ENCODE measurements at regions not wholly inside any gene's neighbourhood (a gene's known extent, or its start where the extent isn't known, plus 50 kb on each side); places are given as distances from the start of the nearest gene placed in this dataset.

- Histone ChIP-seq H3K27ac (peak overlapping the region in 3 of 8 donors; percentile 36 to 40 (median 37)), H3K27me3 (replicated peaks in 1 of 7) (no peaks in the 10 kb centered on the region), H3K36me3 (no peaks in the 10 kb centered on the region), H3K9me3 (no peaks in the 10 kb centered on the region), H3K4me1 (peaks cover 0 to 9% (median 6%) of the 10 kb centered on the region in 6 donors), H3K4me3 (no peak overlapping the region)
- intact Hi-C loops (cut with DNase I; ENCODE audit: low total_unique reads), result no loop called here
- TF ChIP-seq CTCF (IDR thresholded peaks at IDR 0.05 in 8 of 11, conservative IDR thresholded peaks at IDR 0.05 in 3 of 11), result no peak
- TF ChIP-seq POLR2A (IDR thresholded peaks at IDR 0.05), result no peak
- TF ChIP-seq POLR2AphosphoS5 (IDR thresholded peaks at IDR 0.05), result no peak
- no peak for DNase-seq
Observed at GRCh38 chr1:185495007-185495406, 178.0 kb upstream of the IVNS1ABP start.

GRCh38 chr1:185492089-185492825, 175.2 kb upstream of the IVNS1ABP start:
- intact Hi-C loops (cut with DNase I; ENCODE audit: low total_unique reads), result no loop called here
- Histone ChIP-seq H3K4me3 (no peak overlapping the region), H3K27ac (no peak overlapping the region), H3K9me3 (no peaks in the 10 kb centered on the region), H3K27me3 (replicated peaks in 1 of 7) (no peaks in the 10 kb centered on the region), H3K36me3 (no peaks in the 10 kb centered on the region), H3K4me1 (peaks cover 0 to 27% (median 18%) of the 10 kb centered on the region in 6 donors)
- DNase-seq, result no peak
- TF ChIP-seq CTCF (IDR thresholded peaks at IDR 0.05 in 8 of 11, conservative IDR thresholded peaks at IDR 0.05 in 3 of 11) (no peak), POLR2A (IDR thresholded peaks at IDR 0.05) (no peak), POLR2AphosphoS5 (IDR thresholded peaks at IDR 0.05) (no peak)

GRCh38 chr1:185491604-185492003, 174.6 kb upstream of the IVNS1ABP start:
- no peak overlapping the region for H3K4me3 ChIP-seq
- no peak for DNase-seq
- TF ChIP-seq POLR2AphosphoS5 (IDR thresholded peaks at IDR 0.05) (no peak), POLR2A (IDR thresholded peaks at IDR 0.05) (no peak), CTCF (IDR thresholded peaks at IDR 0.05 in 8 of 11, conservative IDR thresholded peaks at IDR 0.05 in 3 of 11) (no peak)
- no peaks in the 10 kb centered on the region for H3K9me3 ChIP-seq
- peaks cover 0 to 33% (median 18%) of the 10 kb centered on the region in 6 donors for H3K4me1 ChIP-seq
- no peaks in the 10 kb centered on the region for H3K27me3 ChIP-seq (replicated peaks in 1 of 7)
- WGBS, 5 donors, result 84 to 98% (median 86%) methylated on average over 2 of the region's 2 CpGs
- no peaks in the 10 kb centered on the region for H3K36me3 ChIP-seq
- intact Hi-C loops (cut with DNase I; ENCODE audit: low total_unique reads), result no loop called here
- H3K27ac ChIP-seq, result no peak overlapping the region

GRCh38 chr1:185490924-185491323, 173.9 kb upstream of the IVNS1ABP start:
- Histone ChIP-seq H3K27me3 (replicated peaks in 1 of 7) (no peaks in the 10 kb centered on the region), H3K4me3 (no peak overlapping the region), H3K9me3 (no peaks in the 10 kb centered on the region), H3K4me1 (peaks cover 0 to 39% (median 18%) of the 10 kb centered on the region in 6 donors), H3K27ac (no peak overlapping the region), H3K36me3 (no peaks in the 10 kb centered on the region)
- no peak for TF ChIP-seq POLR2A (IDR thresholded peaks at IDR 0.05)
- no peak for TF ChIP-seq CTCF (IDR thresholded peaks at IDR 0.05 in 8 of 11, conservative IDR thresholded peaks at IDR 0.05 in 3 of 11)
- no peak for TF ChIP-seq POLR2AphosphoS5 (IDR thresholded peaks at IDR 0.05)
- DNase-seq, result no peak
- 36 to 82% (median 64%) methylated on average over 5 of the region's 5 CpGs for WGBS, 5 donors
- intact Hi-C loops (cut with DNase I; ENCODE audit: low total_unique reads), result no loop called here
